GM12892 (cell line): ENCODE measurements at regions not wholly inside any gene's neighbourhood (a gene's known extent, or its start where the extent isn't known, plus 50 kb on each side); places are given as distances from the start of the nearest gene placed in this dataset.

ENCODE experiments used
- DNase-seq: peaks from one replicate; pipeline ENCODE4 v3.0.0; 2011; ENCODE audit not compliant: insufficient read length
- FAIRE-seq: peaks from 2 replicates; lab custom pipeline; 2011; peaks lifted over from hg19 to GRCh38; lab: Jason Lieb, UNC
- POLR2A ChIP-seq: IDR thresholded peaks from 2 replicates; pipeline ENCODE4 v1.6.1; 2011; ENCODE audit warnings: low read depth, low read length, control low read depth
- POLR2AphosphoS5 ChIP-seq: IDR thresholded peaks from 2 replicates; pipeline ENCODE4 v1.6.1; 2011; ENCODE audit warnings: low read depth, low read length, control low read depth
- TAF1 ChIP-seq: IDR thresholded peaks from 2 replicates; pipeline ENCODE4 v1.6.1; 2011; ENCODE audit warnings: low read depth, mild to moderate bottlenecking, control low read depth, low read length, borderline replicate concordance

DNA sequence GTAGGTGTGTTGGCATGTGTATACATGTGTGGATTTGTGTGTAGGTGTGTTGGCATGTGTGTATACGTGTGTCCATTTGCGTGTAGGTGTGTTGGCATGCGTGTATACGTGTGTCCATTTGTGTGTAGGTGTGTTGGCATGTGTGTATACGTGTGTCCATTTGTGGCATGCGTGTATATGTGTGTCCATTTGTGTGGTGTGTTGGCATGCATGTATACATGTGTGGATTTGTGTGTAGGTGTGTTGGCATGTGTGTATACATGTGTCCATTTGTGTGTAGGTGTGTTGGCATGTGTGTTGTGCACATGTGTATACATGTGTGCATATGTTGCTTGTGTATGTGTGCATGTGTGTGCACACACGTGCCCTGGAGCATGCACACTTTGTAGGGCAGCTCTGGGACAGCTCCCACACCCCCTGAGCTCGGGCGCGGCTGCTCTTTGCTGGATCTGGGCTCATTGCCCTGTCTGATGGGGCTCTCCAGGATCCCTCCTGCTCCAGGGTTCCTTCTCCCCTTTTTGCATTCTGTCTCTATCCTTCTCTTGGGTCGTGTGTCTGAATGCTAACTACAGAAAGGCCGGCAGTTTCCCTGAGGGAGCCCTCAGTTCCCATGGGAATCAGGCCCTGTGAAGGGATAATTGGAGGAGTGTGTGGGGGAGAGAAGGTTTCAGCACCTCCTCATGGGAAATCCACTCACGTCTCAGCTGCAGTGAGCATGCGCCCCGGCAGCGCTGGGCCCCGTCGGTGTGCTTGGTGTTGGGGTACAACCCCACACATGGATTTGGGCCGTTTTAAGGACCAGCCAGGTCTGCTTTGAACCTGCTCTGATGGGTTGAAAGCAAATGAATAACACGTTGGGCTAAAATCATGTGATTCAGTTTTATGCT lies 102.0 kb downstream of the ERMARD start:
- TF ChIP-seq POLR2AphosphoS5 = no peak
- no peak for TF ChIP-seq POLR2A
- DNase-seq (no peak), FAIRE-seq (no peak)

GRCh38 chr6:169852504-169853195 lies 101.2 kb downstream of the ERMARD start:
- DNase-seq = no peak
- TF ChIP-seq POLR2AphosphoS5 (no peak), POLR2A (no peak), TAF1 (no peak)
- FAIRE-seq = no peak

- TF ChIP-seq POLR2A = no peak
- TF ChIP-seq TAF1 = no peak
- no peak for TF ChIP-seq POLR2AphosphoS5
- DNase-seq (no peak), FAIRE-seq (no peak)
Measured at GRCh38 chr6:169851641-169852503, 100.5 kb downstream of the ERMARD start.

- no peak for TF ChIP-seq POLR2A
- TF ChIP-seq TAF1 = no peak
- TF ChIP-seq POLR2AphosphoS5 = no peak
- no peak for DNase-seq
- no peak for FAIRE-seq
Measured at GRCh38 chr6:169850746-169851145, 99.3 kb downstream of the ERMARD start.

GRCh38 chr6:169850154-169850553 lies 98.7 kb downstream of the ERMARD start:
- DNase-seq = no peak
- FAIRE-seq = no peak
- no peak for TF ChIP-seq TAF1
- no peak for TF ChIP-seq POLR2A
- TF ChIP-seq POLR2AphosphoS5 = no peak

DNA sequence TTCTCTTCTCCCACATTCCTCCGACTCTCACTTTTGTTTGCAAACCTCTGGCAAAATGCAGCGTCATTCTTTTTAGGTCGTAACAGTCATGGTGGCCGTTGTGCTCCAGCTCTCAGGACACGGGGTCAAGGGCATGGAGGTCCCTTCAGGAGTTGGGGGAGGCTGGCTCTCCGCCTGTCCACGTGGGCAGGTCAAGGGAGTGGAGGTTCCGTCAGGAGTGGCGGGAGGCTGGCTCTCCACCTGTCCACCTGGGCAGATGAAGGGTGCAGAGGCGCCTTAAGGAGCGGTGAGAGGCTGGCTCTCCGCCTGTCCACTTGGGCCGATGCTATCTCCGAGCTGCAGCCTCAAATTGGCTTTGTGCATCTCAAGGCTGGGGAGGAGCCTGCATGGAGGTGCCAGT lies 98.0 kb downstream of the ERMARD start:
- DNase-seq (no peak), FAIRE-seq (no peak)
- no peak for TF ChIP-seq POLR2AphosphoS5
- no peak for TF ChIP-seq POLR2A
- no peak for TF ChIP-seq TAF1

- TF ChIP-seq POLR2AphosphoS5 (no peak), TAF1 (no peak), POLR2A (no peak)
- DNase-seq = no peak
- FAIRE-seq = no peak
Measured at GRCh38 chr6:169848946-169849345, 97.5 kb downstream of the ERMARD start.

DNA sequence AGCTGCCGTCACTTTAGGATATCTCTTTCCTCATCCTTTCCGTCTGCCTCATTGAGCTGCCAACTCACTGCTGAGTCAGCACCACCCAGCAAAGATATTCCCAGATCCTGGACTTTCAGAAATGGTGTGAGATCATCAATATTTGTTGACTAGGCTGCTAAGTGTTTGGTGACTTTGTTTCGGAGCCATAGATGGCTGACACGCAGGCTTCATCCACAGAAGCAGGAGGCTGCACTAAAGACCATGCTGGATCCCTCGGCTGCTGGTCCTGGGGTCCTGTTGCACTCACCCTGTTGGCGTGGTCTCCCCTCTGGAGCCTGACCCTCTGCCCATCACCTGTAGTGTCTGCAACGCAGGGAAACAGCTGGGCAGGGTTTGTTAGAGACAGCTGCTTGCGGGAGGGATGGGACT lies 96.5 kb downstream of the ERMARD start:
- TF ChIP-seq TAF1 (no peak), POLR2A (no peak), POLR2AphosphoS5 (no peak)
- no peak for FAIRE-seq
- DNase-seq = no peak

DNA sequence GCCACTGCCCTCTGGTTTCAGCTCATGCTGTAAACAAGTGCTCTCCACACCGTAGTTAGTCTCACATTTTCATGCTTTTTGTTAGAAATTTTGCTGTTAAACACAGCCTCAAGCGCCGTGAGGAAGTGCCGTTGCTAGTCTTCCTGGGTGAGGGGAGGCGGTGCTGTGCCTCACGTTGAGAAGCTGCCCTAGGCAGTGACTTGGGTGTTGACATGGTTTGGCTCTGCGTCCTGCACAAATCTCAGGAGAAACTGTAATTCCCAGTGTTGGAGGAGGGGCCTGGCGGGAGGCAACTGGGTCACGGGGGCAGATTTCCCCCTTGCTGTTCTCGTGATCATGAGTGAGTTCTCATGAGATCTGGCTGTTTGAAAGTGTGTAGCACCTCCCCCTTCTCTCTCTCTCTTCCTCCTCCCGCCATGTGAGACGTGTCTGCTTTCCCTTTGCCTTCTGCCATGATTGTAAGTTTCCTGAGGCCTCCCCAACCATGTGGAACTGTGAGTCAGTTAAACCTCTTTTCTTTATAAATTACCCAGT lies 95.8 kb downstream of the ERMARD start:
- TF ChIP-seq POLR2A (no peak), POLR2AphosphoS5 (no peak), TAF1 (no peak)
- DNase-seq (no peak), FAIRE-seq (no peak)

DNA sequence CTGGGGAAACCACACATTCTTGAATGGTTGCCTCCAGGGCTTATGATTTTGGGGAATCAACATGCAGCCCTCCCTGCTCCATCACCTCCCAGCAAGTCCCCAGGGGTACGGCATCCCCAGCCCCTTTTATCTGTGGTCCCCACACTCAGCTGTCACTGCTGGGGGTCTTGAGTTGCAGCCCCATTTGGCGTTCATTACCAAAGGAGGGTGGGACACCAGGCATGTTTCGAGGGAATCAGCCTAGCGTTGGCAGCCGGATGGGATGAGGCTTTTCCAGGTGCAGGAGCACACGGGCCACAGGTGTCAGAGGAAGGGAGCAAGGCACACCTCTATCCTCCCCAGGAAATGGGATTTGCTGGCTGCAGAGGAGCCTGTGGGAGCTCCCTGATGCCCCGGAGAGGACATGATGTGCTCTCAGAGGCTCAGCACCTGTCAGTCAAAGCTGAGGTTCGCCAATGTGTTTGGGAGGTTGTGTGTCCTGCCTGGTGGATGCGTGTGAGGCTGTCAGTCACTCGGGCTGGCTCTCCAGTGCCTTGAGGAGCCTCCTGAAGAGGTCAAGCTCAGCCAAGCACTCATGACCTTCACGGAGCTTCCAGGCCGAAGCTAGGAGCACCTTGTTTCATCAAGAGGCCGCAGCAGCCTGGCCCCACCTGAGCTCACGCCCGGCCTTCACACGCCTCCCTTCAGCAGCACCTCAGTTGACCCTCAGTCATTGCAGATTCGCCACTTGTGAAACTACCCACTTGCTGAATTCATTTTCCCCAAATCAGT lies 95.0 kb downstream of the ERMARD start:
- TF ChIP-seq POLR2A (no peak), TAF1 (no peak), POLR2AphosphoS5 (no peak)
- no peak for FAIRE-seq

More for the DNA sequence above, 95.0 kb downstream of the ERMARD start:
- no peak for DNase-seq
